Esophagus muscularis mucosa (tissue), 4 donors: ENCODE measurements at regions not wholly inside any gene's neighbourhood (a gene's known extent, or its start where the extent isn't known, plus 50 kb on each side); places are given as distances from the start of the nearest gene placed in this dataset.

Source experiments
- DNase-seq: peaks from one replicate; pipeline ENCODE4 v3.0.0-alpha.2; 2017; ENCODE audit errors: extremely low spot score
- H3K27ac ChIP-seq, 4 donors: fragments of 200-600 bp; sonication (generic); replicated peaks in 1 of 4; 1 replicate in 3 of 4; 2 replicates in 1 of 4; pipeline ENCODE4 v1.5.1; 2016 to 2019; ENCODE audit warnings: mild to moderate bottlenecking in 1 of 4
- H3K27me3 ChIP-seq, 4 donors: fragments of 200-600 bp; sonication (generic); one replicate each; pipeline versions ENCODE4 v1.5.1 to v1.6.0; 2016 to 2019
- H3K36me3 ChIP-seq, 4 donors: fragments of 200-600 bp; sonication (generic); one replicate each; pipeline ENCODE4 v1.5.1; 2016 to 2019
- H3K4me1 ChIP-seq, 4 donors: fragments of 200-600 bp; sonication (generic); one replicate each; pipeline ENCODE4 v1.5.1; 2016 to 2019
- H3K4me3 ChIP-seq, 4 donors: fragments of 200-600 bp; sonication (generic); 1 replicate in 2 of 4; 2 replicates in 2 of 4; pipeline ENCODE4 v1.5.1; 2016 to 2019; ENCODE audit warnings: mild to moderate bottlenecking in 4 of 4, moderate library complexity in 1 of 4
- H3K9me3 ChIP-seq, 4 donors: fragments of 200-600 bp; sonication (generic); 1 replicate in 3 of 4; 2 replicates in 1 of 4; pipeline ENCODE4 v1.5.1; 2016 to 2019
- CTCF ChIP-seq, 3 experiments: fragments of 200-600 bp in 2 of 3; fragments of 450-650 bp in 1 of 3; sonication (generic) in 2 of 3; IDR thresholded peaks; one replicate each; pipeline ENCODE4 v1.5.1; 2017 to 2019; ENCODE audit warnings: antibody characterized with exemption in 3 of 3, mild to moderate bottlenecking in 2 of 3, moderate library complexity in 1 of 3
- EP300 ChIP-seq: sonication (generic); formaldehyde crosslinking; IDR thresholded peaks from one replicate; pipeline ENCODE4 v1.6.1; 2017; ENCODE audit warnings: antibody characterized with exemption
- POLR2A ChIP-seq: fragments of 450-650 bp; IDR thresholded peaks from one replicate; pipeline ENCODE4 v1.6.1; 2017; ENCODE audit warnings: antibody characterized with exemption, moderate library complexity, mild to moderate bottlenecking, low read depth
- POLR2AphosphoS5 ChIP-seq, 2 donors: sonication (generic); formaldehyde crosslinking; IDR thresholded peaks; one replicate each; pipeline ENCODE4 v1.6.1; 2017; ENCODE audit warnings: antibody characterized with exemption in 2 of 2
- WGBS: methylation state at CpG from one replicate; pipeline ENCODE4 v1.1.5; 2018; 5-methylcytosine and 5-hydroxymethylcytosine counted together
- intact Hi-C: fragments of 100-400 bp; cut with DNase I; formaldehyde crosslinking; loops from one replicate; pipeline ENCODE4 v1.15.1; 2023

- TF ChIP-seq EP300: no peak
- TF ChIP-seq CTCF (IDR thresholded peaks at IDR 0.05): no peak
- no peak for TF ChIP-seq POLR2A
- no peak for TF ChIP-seq POLR2AphosphoS5 (IDR thresholded peaks at IDR 0.05)
- WGBS: 88% methylated on average over 2 of the region's 2 CpGs
- Histone ChIP-seq H3K36me3 (no peaks in the 10 kb centered on the region), H3K9me3 (no peaks in the 10 kb centered on the region), H3K27ac (no peak overlapping the region), H3K27me3 (no peaks in the 10 kb centered on the region), H3K4me3 (no peak overlapping the region), H3K4me1 (no peaks in the 10 kb centered on the region)
- no peak for DNase-seq
- intact Hi-C loops: no loop called here
These were observed 491.5 kb downstream of the METTL15 start for GRCh38 chr11:28599656-28600055.

GRCh38 chr11:28598531-28598930 lies 490.3 kb downstream of the METTL15 start:
- Histone ChIP-seq H3K4me1 (no peaks in the 10 kb centered on the region), H3K27me3 (no peaks in the 10 kb centered on the region), H3K36me3 (no peaks in the 10 kb centered on the region), H3K4me3 (no peak overlapping the region), H3K27ac (no peak overlapping the region), H3K9me3 (no peaks in the 10 kb centered on the region)
- no peak for DNase-seq
- 94% methylated on average over 3 of the region's 3 CpGs for WGBS
- TF ChIP-seq EP300 (no peak), POLR2AphosphoS5 (IDR thresholded peaks at IDR 0.05) (no peak), CTCF (IDR thresholded peaks at IDR 0.05) (no peak)
- intact Hi-C loops: no loop called here

GRCh38 chr11:28596816-28597215 lies 488.6 kb downstream of the METTL15 start:
- intact Hi-C loops: no loop called here
- no peaks in the 10 kb centered on the region for H3K27me3 ChIP-seq

GRCh38 chr11:28592141-28592540 lies 484.0 kb downstream of the METTL15 start:
- intact Hi-C loops: no loop called here
- Histone ChIP-seq H3K27me3 (no peaks in the 10 kb centered on the region), H3K27ac (no peak overlapping the region), H3K36me3 (no peaks in the 10 kb centered on the region), H3K4me1 (no peaks in the 10 kb centered on the region), H3K4me3 (no peak overlapping the region), H3K9me3 (no peaks in the 10 kb centered on the region)
- no peak for DNase-seq
- TF ChIP-seq POLR2A: no peak
- no peak for TF ChIP-seq POLR2AphosphoS5 (IDR thresholded peaks at IDR 0.05)

More at GRCh38 chr11:28596816-28597215, 488.6 kb downstream of the METTL15 start:
- no peak for TF ChIP-seq EP300
- no peak for TF ChIP-seq POLR2A
- H3K27ac ChIP-seq: no peak overlapping the region
- H3K9me3 ChIP-seq: no peaks in the 10 kb centered on the region
- no peaks in the 10 kb centered on the region for H3K36me3 ChIP-seq
- H3K4me3 ChIP-seq: no peak overlapping the region
- WGBS: 89% methylated on average over 2 of the region's 2 CpGs
- H3K4me1 ChIP-seq: no peaks in the 10 kb centered on the region
- no peak for DNase-seq

- no peak for TF ChIP-seq EP300
- no peak for TF ChIP-seq CTCF (IDR thresholded peaks at IDR 0.05)
- no peak for TF ChIP-seq POLR2A
- intact Hi-C loops: no loop called here
- H3K27me3 ChIP-seq: no peaks in the 10 kb centered on the region
- no peak overlapping the region for H3K4me3 ChIP-seq
- H3K9me3 ChIP-seq: no peaks in the 10 kb centered on the region
- H3K36me3 ChIP-seq: no peaks in the 10 kb centered on the region
- no peak for DNase-seq
- no peaks in the 10 kb centered on the region for H3K4me1 ChIP-seq
- H3K27ac ChIP-seq: no peak overlapping the region
These were observed 476.8 kb downstream of the METTL15 start for GRCh38 chr11:28584992-28585391.

- intact Hi-C loops: no loop called here
- WGBS: 54% methylated on average over 2 of the region's 2 CpGs
- Histone ChIP-seq H3K4me3 (no peak overlapping the region), H3K27me3 (no peaks in the 10 kb centered on the region), H3K9me3 (no peaks in the 10 kb centered on the region), H3K36me3 (no peaks in the 10 kb centered on the region), H3K4me1 (no peaks in the 10 kb centered on the region), H3K27ac (no peak overlapping the region)
- no peak for TF ChIP-seq CTCF (IDR thresholded peaks at IDR 0.05)
- no peak for TF ChIP-seq EP300
- no peak for TF ChIP-seq POLR2AphosphoS5 (IDR thresholded peaks at IDR 0.05)
- no peak for TF ChIP-seq POLR2A
- DNase-seq: no peak
These were observed 474.3 kb downstream of the METTL15 start for GRCh38 chr11:28582506-28582905.
